GM21717 (cell line): ENCODE measurements at regions not wholly inside any gene's neighbourhood (a gene's known extent, or its start where the extent isn't known, plus 50 kb on each side); places are given as distances from the start of the nearest gene placed in this dataset.

ENCODE experiments used
- ATAC-seq: cut with Tn5 transposase; IDR thresholded peaks from one replicate; pipeline ENCODE4 v1.9.1; 2021; ENCODE audit warnings: mild to moderate bottlenecking, moderate library complexity; ENCODE audit not compliant: unreplicated experiment

- ATAC-seq = peak; percentile 73
Measured at GRCh38 chr6:14910692-14911547, 334.9 kb upstream of the JARID2 start.

GRCh38 chr6:14912226-14912625, 333.6 kb upstream of the JARID2 start:
- no peak for ATAC-seq

- no peak for ATAC-seq
Measured at GRCh38 chr6:14912706-14913105, 333.2 kb upstream of the JARID2 start.

- ATAC-seq = no peak
Measured at GRCh38 chr6:14913931-14914330, 331.9 kb upstream of the JARID2 start.

- ATAC-seq = no peak
Measured at GRCh38 chr6:14915888-14916832, 329.7 kb upstream of the JARID2 start.

GRCh38 chr6:14917109-14917910, 328.6 kb upstream of the JARID2 start:
- ATAC-seq = no peak

- no peak for ATAC-seq
Measured at GRCh38 chr6:14918200-14918907, 327.5 kb upstream of the JARID2 start.

- no peak for ATAC-seq
Measured at GRCh38 chr6:14919038-14919670, 326.7 kb upstream of the JARID2 start.

- no peak for ATAC-seq
Measured at GRCh38 chr6:14920276-14920675, 325.6 kb upstream of the JARID2 start.

GRCh38 chr6:14921170-14921569, 324.7 kb upstream of the JARID2 start:
- ATAC-seq = no peak

- no peak for ATAC-seq
Measured at GRCh38 chr6:14921878-14922671, 323.8 kb upstream of the JARID2 start.

GRCh38 chr6:14922706-14923460, 323.0 kb upstream of the JARID2 start:
- no peak for ATAC-seq

GRCh38 chr6:14924126-14925024, 321.5 kb upstream of the JARID2 start:
- ATAC-seq = no peak

GRCh38 chr6:14925025-14925698, 320.7 kb upstream of the JARID2 start:
- ATAC-seq = no peak

GRCh38 chr6:14925699-14926026, 320.2 kb upstream of the JARID2 start:
- no peak for ATAC-seq

GRCh38 chr6:14927398-14927797, 318.5 kb upstream of the JARID2 start:
- no peak for ATAC-seq

GRCh38 chr6:14929291-14929690, 316.6 kb upstream of the JARID2 start:
- no peak for ATAC-seq
